GM12873 (cell line): ENCODE measurements at regions not wholly inside any gene's neighbourhood (a gene's known extent, or its start where the extent isn't known, plus 50 kb on each side); places are given as distances from the start of the nearest gene placed in this dataset.

Experiments
- CTCF ChIP-seq: IDR thresholded peaks from 2 replicates; pipeline ENCODE4 v1.5.1; 2012; ENCODE audit warnings: low read depth, mild to moderate bottlenecking, moderate library complexity, low read length, control low read depth; ENCODE audit not compliant: insufficient read depth; ENCODE audit errors: missing control alignments

- TF ChIP-seq CTCF, result peak; percentile 45
Measured at GRCh38 chr6:86706449-86706848, 230.9 kb upstream of the HTR1E start.

GRCh38 chr6:86686496-86686895 lies 250.8 kb upstream of the HTR1E start:
- TF ChIP-seq CTCF, result no peak

DNA sequence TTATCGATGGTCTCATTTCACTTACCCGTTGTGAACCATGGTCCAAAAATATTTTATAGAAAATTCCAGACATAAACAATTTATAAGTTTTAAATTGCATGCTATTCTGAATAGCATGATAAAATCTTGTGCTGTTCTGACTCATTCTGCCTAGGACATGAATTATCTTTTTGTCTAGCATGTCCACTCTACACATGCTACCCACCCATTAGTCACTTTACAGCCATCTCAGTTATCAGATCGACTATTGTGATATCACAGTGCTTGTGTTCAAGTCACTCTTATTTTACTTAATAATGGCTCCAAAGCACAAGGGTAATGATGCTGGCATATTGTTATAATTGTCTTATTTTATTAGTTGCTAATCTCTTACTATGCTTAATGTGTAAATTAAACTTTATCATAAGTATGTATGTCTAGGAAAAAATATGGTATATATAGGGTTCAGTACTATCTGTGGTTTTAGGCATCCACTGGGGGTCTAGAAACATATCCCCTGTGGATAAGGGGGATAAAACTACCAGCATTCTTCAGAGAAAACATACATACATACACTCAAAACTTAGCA lies 252.0 kb upstream of the HTR1E start:
- no peak for TF ChIP-seq CTCF

GRCh38 chr6:86683132-86683908 lies 254.0 kb upstream of the HTR1E start:
- TF ChIP-seq CTCF, result no peak

DNA sequence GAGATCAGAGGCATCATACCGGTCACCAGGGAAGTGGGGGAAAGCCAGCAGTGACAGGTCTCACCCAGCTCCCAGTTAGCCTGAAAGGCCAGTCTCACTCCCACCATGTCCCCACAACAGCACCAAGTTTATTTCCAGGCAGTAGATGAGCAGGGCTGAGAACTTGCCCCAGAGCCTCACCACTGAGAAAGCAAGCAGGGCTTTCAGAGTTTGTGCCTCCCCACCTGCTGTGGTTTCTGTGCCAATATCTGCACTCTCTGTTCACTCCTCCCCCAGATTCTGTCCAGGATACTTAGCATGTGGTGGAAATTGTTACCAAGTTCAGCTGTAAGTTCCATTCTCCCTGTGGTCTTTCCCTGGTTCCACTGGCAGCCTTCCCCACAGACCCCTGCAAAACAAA lies 255.0 kb upstream of the HTR1E start:
- no peak for TF ChIP-seq CTCF

- TF ChIP-seq CTCF, result no peak
Measured at GRCh38 chr6:86657192-86657591, 280.1 kb upstream of the HTR1E start.

GRCh38 chr6:86629123-86629522 lies 308.2 kb upstream of the HTR1E start:
- TF ChIP-seq CTCF, result no peak
